HG02678 (cell line): ENCODE measurements at regions not wholly inside any gene's neighbourhood (a gene's known extent, or its start where the extent isn't known, plus 50 kb on each side); places are given as distances from the start of the nearest gene placed in this dataset.
A peak's percentile ranks its signal among the peaks of the same experiment; 100 is the strongest.

ENCODE experiments used
- ATAC-seq: cut with Tn5 transposase; IDR thresholded peaks from one replicate; pipeline ENCODE4 v1.9.1; 2021; ENCODE audit warnings: mild to moderate bottlenecking, moderate library complexity; ENCODE audit not compliant: unreplicated experiment

- no peak for ATAC-seq
Observed at GRCh38 chr21:39029900-39030884, 153.1 kb downstream of the PSMG1 start.

- no peak for ATAC-seq
Observed at GRCh38 chr21:39029086-39029755, 154.0 kb downstream of the PSMG1 start.

GRCh38 chr21:39025198-39025597 lies 158.1 kb downstream of the PSMG1 start:
- no peak for ATAC-seq

- no peak for ATAC-seq
Observed at GRCh38 chr21:39024538-39024937, 158.7 kb downstream of the PSMG1 start.

- ATAC-seq: no peak
Observed at GRCh38 chr21:39022863-39023693, 160.2 kb downstream of the PSMG1 start.

GRCh38 chr21:39022466-39022862 lies 160.8 kb downstream of the PSMG1 start:
- no peak for ATAC-seq

GRCh38 chr21:39022035-39022434 lies 161.2 kb downstream of the PSMG1 start:
- no peak for ATAC-seq

- ATAC-seq: no peak
Observed at GRCh38 chr21:39021478-39021832, 161.8 kb downstream of the PSMG1 start.

- ATAC-seq: no peak
Observed at GRCh38 chr21:39020751-39021477, 162.3 kb downstream of the PSMG1 start.

GRCh38 chr21:39018730-39019129 lies 164.5 kb downstream of the PSMG1 start:
- no peak for ATAC-seq

GRCh38 chr21:39016740-39017315 lies 166.4 kb downstream of the PSMG1 start:
- peak; percentile 97 for ATAC-seq

GRCh38 chr21:39014747-39015146 lies 168.5 kb downstream of the PSMG1 start:
- ATAC-seq: no peak

- no peak for ATAC-seq
Observed at GRCh38 chr21:39012326-39013230, 170.7 kb downstream of the PSMG1 start.

GRCh38 chr21:39011911-39012310 lies 171.3 kb downstream of the PSMG1 start:
- no peak for ATAC-seq

GRCh38 chr21:39010629-39011404 lies 172.4 kb downstream of the PSMG1 start:
- no peak for ATAC-seq

GRCh38 chr21:39009587-39010225 lies 173.5 kb downstream of the PSMG1 start:
- ATAC-seq: no peak

- ATAC-seq: no peak
Observed at GRCh38 chr21:39007985-39008384, 175.3 kb downstream of the PSMG1 start.

GRCh38 chr21:39007532-39007931 lies 175.7 kb downstream of the PSMG1 start:
- no peak for ATAC-seq
